ENCODE measurements at regions not wholly inside any gene's neighbourhood (a gene's known extent, or its start where the extent isn't known, plus 50 kb on each side); places are given as distances from the start of the nearest gene placed in this dataset.

- TF ChIP-seq EP300 (IDR thresholded peaks at IDR 0.05; ENCODE audit: borderline replicate concordance) = no peak
- TF ChIP-seq TAF1 (IDR thresholded peaks at IDR 0.05; ENCODE audit: low read depth) = no peak
- no peak for TF ChIP-seq TEAD4 (IDR thresholded peaks at IDR 0.05)
- TF ChIP-seq YY1 (IDR thresholded peaks at IDR 0.05; ENCODE audit: low read depth) = no peak
- TF ChIP-seq CEBPB (IDR thresholded peaks at IDR 0.05) = no peak
- no peak for TF ChIP-seq EGR1 (IDR thresholded peaks at IDR 0.05)
- TF ChIP-seq, protein P1, sequence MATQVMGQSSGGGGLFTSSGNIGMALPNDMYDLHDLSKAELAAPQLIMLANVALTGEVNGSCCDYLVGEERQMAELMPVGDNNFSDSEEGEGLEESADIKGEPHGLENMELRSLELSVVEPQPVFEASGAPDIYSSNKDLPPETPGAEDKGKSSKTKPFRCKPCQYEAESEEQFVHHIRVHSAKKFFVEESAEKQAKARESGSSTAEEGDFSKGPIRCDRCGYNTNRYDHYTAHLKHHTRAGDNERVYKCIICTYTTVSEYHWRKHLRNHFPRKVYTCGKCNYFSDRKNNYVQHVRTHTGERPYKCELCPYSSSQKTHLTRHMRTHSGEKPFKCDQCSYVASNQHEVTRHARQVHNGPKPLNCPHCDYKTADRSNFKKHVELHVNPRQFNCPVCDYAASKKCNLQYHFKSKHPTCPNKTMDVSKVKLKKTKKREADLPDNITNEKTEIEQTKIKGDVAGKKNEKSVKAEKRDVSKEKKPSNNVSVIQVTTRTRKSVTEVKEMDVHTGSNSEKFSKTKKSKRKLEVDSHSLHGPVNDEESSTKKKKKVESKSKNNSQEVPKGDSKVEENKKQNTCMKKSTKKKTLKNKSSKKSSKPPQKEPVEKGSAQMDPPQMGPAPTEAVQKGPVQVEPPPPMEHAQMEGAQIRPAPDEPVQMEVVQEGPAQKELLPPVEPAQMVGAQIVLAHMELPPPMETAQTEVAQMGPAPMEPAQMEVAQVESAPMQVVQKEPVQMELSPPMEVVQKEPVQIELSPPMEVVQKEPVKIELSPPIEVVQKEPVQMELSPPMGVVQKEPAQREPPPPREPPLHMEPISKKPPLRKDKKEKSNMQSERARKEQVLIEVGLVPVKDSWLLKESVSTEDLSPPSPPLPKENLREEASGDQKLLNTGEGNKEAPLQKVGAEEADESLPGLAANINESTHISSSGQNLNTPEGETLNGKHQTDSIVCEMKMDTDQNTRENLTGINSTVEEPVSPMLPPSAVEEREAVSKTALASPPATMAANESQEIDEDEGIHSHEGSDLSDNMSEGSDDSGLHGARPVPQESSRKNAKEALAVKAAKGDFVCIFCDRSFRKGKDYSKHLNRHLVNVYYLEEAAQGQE (IDR thresholded peaks at IDR 0.05; ENCODE audit: low read depth) = no peak
- TF ChIP-seq NFIC (IDR thresholded peaks at IDR 0.05) = no peak
- TF ChIP-seq, protein P2, sequence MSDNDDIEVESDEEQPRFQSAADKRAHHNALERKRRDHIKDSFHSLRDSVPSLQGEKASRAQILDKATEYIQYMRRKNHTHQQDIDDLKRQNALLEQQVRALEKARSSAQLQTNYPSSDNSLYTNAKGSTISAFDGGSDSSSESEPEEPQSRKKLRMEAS (IDR thresholded peaks at IDR 0.05) = no peak
Measured at GRCh38 chr12:41804026-41804425, 340.6 kb downstream of the GXYLT1 start.

Measured in Ishikawa (cell line).